GM19468 (cell line): ENCODE measurements at regions not wholly inside any gene's neighbourhood (a gene's known extent, or its start where the extent isn't known, plus 50 kb on each side); places are given as distances from the start of the nearest gene placed in this dataset.
"Not testable (repeated sequence)": the region's sequence is repeated elsewhere in the genome, so short reads cannot be mapped to it uniquely, and the experiment has no call there.

Source experiments
- ATAC-seq: cut with Tn5 transposase; IDR thresholded peaks from one replicate; pipeline ENCODE4 v1.9.1; 2021; ENCODE audit warnings: mild to moderate bottlenecking, moderate library complexity, moderate number of reproducible peaks; ENCODE audit not compliant: unreplicated experiment; ENCODE audit errors: extremely low read depth

DNA sequence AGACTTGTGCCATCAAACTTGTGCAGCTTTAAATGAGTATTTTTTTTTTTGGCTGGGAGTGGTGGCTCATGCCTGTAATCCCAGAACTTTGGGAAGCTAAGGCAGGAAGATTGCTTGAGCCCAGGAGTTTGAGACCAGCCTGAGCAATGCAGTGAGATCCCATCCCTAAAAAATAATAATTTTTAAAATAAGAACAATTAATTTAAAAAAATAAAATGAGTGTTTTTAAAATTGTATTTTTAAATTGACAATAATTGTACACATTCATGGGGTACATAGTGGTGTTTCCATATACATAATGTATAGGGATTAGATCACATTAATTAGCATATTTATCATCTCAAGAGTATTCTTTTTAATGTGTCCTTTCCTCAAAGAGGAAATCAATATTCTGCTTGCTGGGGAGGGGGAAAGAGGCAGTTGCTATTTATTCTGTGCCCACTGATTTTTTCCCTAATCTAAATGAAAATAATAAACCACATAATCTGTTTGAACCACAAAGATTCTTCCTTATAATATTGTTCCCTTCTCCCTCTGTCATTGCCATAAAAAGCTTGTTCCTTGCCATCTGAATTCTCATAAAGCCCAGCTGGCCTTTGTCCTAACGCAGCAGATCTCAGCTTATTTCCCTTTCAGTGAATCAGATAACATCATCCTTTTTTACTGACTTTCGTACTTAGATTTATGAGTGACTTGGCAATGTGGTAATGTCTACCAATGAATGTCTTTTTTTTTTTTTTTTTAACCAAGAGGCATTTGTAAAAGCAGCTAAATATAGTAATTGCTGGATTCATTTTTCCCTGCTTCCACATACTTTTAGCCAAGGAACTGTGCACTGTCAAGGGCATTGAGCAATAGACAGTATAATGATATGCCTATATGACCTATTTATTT is 81.8 kb upstream of the RUBCNL start:
- no peak for ATAC-seq

DNA sequence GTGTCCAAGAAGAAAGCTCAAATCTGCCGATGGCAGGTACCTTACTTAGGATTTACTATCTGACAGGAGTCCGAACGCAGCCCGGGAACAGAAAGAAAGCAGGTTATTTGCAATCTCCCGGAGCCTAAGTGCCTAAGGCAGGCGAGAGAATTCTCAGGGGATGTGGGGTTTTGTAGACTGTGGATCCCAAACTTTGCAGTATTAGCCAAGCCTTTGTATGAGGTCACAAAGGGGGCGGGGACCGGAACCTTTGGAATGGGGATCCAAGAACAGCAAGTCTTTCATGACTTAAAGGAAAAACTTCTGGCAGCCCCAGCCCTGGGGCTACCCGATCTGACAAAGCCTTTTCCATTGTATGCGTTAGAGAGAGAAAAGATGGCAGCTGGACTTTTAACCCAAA is 80.6 kb upstream of the RUBCNL start:
- not testable (repeated sequence) for ATAC-seq

DNA sequence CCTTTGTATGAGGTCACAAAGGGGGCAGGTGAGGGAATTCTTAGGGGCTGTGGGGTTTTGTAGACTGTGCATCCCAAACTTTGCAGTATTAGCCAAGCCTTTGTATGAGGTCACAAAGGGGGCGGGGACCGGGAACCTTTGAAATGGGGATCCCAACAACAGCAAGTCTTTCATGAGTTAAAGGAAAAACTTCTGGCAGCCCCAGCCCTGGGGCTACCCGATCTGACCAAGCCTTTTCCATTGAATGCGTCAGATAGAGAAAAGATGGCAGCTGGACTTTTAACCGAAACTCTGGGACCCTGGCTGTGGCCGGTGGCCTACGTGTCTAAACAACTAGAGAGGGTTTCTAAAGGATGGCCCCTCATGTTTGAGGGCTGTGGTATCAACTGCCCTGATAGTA is 79.0 kb upstream of the RUBCNL start:
- not testable (repeated sequence) for ATAC-seq

DNA sequence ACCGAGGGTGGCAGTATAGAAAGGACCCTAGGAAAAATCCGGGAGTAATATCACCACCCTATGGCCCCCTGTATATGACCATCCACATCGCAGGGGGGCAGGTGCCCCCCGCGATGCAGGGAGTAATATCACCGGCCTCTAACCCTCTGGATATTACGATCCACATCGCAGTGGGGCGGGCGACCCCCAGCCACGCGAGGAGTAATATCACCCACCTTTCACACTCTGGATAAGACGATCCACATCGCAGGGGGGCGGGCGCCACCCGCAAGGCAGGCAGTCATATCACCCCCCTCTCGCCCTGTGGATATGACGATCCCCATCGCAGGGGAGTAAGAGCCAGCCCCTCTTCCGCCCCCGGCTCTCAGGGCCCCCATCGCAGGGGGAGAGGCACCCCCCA is 76.7 kb upstream of the RUBCNL start:
- no peak for ATAC-seq

DNA sequence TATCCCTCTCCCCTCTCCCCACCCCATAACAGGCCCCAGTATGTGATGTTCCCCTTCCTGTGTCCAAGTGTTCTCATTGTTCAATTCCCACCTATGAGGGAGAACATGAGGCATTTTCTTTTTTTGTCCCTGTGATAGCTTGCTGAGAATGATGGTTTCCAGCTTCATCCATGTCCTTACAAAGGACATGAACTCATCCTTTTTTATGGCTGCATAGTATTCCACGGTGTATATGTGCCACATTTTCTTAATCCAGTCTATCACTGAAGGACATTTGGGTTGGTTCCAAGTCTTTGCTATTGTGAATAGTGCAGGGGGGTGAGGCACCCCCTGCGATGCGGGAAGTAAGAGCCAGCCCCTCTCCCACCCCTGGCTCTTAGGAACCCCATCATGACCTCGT is 73.2 kb upstream of the RUBCNL start:
- not testable (repeated sequence) for ATAC-seq

DNA sequence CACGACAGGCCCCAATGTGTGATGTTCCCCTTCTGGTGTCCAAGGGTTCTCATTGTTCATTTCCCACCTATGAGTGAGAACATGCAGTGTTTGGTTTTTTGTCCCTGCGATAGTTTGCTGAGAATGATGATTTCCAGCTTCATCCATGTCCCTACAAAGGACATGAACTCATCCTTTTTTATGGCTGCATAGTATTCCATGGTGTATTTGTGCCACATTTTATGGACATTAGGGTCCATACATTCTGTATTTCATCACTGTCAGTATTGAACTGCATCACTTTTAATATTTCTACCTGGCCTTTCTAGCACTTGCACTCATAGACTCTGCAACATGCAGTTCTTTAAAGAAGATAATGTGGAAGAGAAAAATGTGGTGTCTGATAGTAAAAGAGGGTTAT is 70.2 kb upstream of the RUBCNL start:
- ATAC-seq = not testable (repeated sequence)

DNA sequence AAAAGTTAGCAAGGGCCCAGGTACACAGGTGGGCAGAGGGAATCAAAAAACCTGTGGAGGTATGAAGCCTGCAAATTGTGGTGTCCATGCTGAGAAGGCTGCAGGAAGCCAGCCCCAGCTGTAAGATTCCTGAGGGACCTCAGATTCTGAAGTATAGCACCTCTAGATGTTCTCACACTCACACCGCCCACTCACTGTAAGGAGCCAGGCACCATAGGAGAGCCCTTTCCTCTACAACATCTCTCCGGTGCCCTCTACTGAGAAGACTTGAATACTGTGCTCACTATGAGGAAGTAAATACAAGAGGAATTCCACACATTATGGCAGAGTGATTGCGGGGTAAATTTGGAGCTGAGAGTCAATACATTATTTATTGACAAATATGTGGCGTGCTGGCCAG is 68.9 kb upstream of the RUBCNL start:
- peak; percentile 52 for ATAC-seq

DNA sequence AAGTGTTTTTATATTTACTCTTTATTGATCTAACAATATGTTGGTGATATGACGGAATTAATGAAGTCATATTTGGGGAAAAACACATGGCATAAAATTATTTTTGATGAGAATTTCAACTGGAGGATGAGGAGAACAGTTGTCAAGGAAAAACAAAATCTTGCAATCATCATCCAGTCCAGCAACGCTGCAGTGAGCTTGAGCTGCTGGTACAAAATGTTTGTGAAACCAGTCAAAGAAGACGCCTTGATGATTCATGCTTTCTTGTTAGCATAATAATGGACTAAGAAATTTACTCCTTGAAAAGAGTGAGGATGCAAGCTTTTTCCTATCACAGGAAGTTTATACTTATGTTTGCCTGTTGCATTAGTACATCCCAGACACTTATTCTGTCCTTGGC is 64.1 kb upstream of the RUBCNL start:
- not testable (repeated sequence) for ATAC-seq

DNA sequence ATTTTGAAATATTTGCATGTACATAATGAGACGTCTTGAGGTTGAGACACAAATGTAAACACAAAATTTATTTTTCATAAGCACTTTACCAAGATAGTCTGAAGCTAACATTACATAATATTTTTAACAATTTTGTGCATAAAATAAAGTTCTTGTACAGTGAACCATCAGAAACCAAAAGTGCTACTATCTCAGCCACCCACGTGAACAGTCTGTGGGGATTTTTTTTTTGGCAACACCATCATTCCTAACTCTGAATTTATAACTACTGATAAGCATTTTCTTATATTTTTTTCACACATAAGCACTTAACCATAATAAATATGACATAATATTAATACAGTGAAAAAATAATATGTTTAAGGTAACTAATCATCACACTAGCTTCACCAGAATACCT is 62.9 kb upstream of the RUBCNL start:
- not testable (repeated sequence) for ATAC-seq

DNA sequence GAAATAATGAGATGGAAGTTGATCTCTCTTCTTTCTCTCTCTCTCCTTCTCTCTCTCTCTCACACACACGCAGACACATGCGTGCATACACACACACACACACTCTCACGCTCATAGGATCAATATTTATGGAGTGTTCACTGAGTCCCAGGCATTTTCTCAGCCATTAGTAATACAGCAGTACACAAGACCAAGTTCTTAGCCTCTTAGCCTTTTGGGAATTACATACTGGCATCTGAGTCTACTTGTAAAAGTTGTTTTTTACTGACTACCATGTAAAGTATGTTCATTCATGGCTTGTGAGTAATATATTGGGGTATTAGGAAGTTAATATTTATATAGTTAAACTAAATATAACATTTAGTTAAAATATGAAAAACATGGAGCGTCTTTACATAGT is 61.1 kb upstream of the RUBCNL start:
- ATAC-seq = not testable (repeated sequence)

DNA sequence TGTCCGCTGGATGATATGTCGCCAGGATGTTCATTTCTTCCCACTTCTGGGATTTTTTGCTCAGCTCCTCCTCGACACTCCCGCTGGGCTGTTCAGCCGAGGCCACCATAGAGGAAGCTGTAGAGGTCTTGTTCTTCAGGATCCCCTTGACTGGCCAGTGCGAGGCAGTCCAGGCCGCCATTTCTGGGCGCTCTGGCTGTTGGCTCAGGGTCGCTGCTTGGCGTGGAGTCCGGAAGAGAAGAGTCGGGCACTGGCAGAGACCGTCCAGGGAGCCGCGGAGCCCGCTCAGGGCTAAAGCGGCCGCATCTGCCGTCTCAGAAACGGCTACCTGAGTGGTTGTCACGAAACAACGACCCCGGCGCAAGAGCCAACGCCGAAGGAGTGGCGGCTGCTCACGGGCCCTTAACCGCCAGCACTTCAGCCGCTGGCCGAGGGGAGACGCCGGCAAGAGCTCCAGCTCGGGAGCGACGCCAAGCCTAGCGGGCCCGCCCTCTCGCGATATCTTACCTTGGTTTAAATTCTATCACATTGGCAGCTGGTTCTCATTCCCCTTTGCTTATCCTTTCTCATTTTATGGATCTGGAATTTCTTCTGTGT is 50.9 kb upstream of the RUBCNL start:
- not testable (repeated sequence) for ATAC-seq
